ENCODE measurements at regions not wholly inside any gene's neighbourhood (a gene's known extent, or its start where the extent isn't known, plus 50 kb on each side); places are given as distances from the start of the nearest gene placed in this dataset.

GRCh38 chr13:63274772-63275171 lies 1859.1 kb upstream of the PCDH20 start:
- Histone ChIP-seq H3K4me2 (ENCODE audit: low read depth, low read length) (no peak overlapping the region), H3K79me2 (ENCODE audit: insufficient read depth, low read length) (no peaks in the 10 kb centered on the region), H3K27ac (ENCODE audit: extremely low read length, insufficient read depth, low read length) (no peak overlapping the region), H3K36me3 (replicated peaks in 1 of 2; ENCODE audit: control insufficient read depth in 1 of 2, insufficient read depth in 2 of 2, low read length in 2 of 2) (no peaks in the 10 kb centered on the region), H3K9ac (ENCODE audit: insufficient read depth, low read depth, low read length) (no peak overlapping the region), H3K27me3 (ENCODE audit: control insufficient read depth in 1 of 2, insufficient read depth in 2 of 2, low read length in 2 of 2) (no peaks in the 10 kb centered on the region), H3K4me3 (replicated peaks in 1 of 3; ENCODE audit: insufficient read depth in 1 of 3, low read depth in 2 of 3, low read length in 3 of 3) (no peak overlapping the region), H3K9me3 (ENCODE audit: low read length) (no peaks in the 10 kb centered on the region; the same call in 1 of the 2 replicates), H2AFZ (ENCODE audit: low read length) (no peak overlapping the region), H4K20me1 (ENCODE audit: insufficient read depth, low read length) (no peaks in the 10 kb centered on the region), H3K4me1 (ENCODE audit: insufficient read depth, low read length) (no peaks in the 10 kb centered on the region)
- no peak for FAIRE-seq
- CTCF ChIA-PET (ENCODE audit: low intra/inter-chr PET ratio, low total read pairs), result no interaction called here
- no peak for DNase-seq (ENCODE audit: low spot score)
- TF ChIP-seq ZNF296 (CRISPR knock-in tag; conservative IDR thresholded peaks at IDR 0.05), result no peak
- TF ChIP-seq MNT (IDR thresholded peaks at IDR 0.05), result peak; percentile 96
- ATAC-seq, result no peak
- no TSS peak for BruUV-seq (replicated peaks)
- in situ Hi-C loops (cut with HindIII; ENCODE audit: extremely low pct_ligation_motif_present, low pct_unique_long_range_greater_than_20kb), result no loop called here
- WGBS (ENCODE audit: low lambda C conversion rate), result 0% methylated on average over 1 of the region's 1 CpG
- intact Hi-C loops (cut with micrococcal nuclease; ENCODE audit: unreplicated experiment), result no loop called here
- POLR2A ChIA-PET, result no interaction called here

- Histone ChIP-seq H3K36me3 (replicated peaks in 1 of 2; ENCODE audit: control insufficient read depth in 1 of 2, insufficient read depth in 2 of 2, low read length in 2 of 2) (no peaks in the 10 kb centered on the region), H4K20me1 (ENCODE audit: insufficient read depth, low read length) (no peaks in the 10 kb centered on the region), H3K4me3 (replicated peaks in 1 of 3; ENCODE audit: insufficient read depth in 1 of 3, low read depth in 2 of 3, low read length in 3 of 3) (no peak overlapping the region), H3K27me3 (ENCODE audit: control insufficient read depth in 1 of 2, insufficient read depth in 2 of 2, low read length in 2 of 2) (no peaks in the 10 kb centered on the region), H3K4me2 (ENCODE audit: low read depth, low read length) (no peak overlapping the region), H3K4me1 (ENCODE audit: insufficient read depth, low read length) (no peaks in the 10 kb centered on the region), H3K9ac (ENCODE audit: insufficient read depth, low read depth, low read length) (no peak overlapping the region), H3K9me3 (ENCODE audit: low read length) (no peaks in the 10 kb centered on the region), H2AFZ (ENCODE audit: low read length) (no peak overlapping the region), H3K27ac (ENCODE audit: extremely low read length, insufficient read depth, low read length) (no peak overlapping the region), H3K79me2 (ENCODE audit: insufficient read depth, low read length) (no peaks in the 10 kb centered on the region)
- ATAC-seq (no peak), FAIRE-seq (no peak), DNase-seq (ENCODE audit: low spot score) (no peak)
- in situ Hi-C loops (cut with HindIII; ENCODE audit: extremely low pct_ligation_motif_present, low pct_unique_long_range_greater_than_20kb), result no loop called here
- 13% methylated on average over 7 of the region's 9 CpGs for WGBS (ENCODE audit: low lambda C conversion rate)
- CTCF ChIA-PET (ENCODE audit: low intra/inter-chr PET ratio, low total read pairs), result no interaction called here
- intact Hi-C loops (cut with micrococcal nuclease; ENCODE audit: unreplicated experiment), result no loop called here
- POLR2A ChIA-PET, result no interaction called here
- no TSS peak for BruUV-seq (replicated peaks)
- TF ChIP-seq ZNF484 (CRISPR knock-in tag; IDR thresholded peaks at IDR 0.05; ENCODE audit: borderline replicate concordance, low read depth) (no peak), ZNF775 (CRISPR knock-in tag; IDR thresholded peaks at IDR 0.05; ENCODE audit: borderline replicate concordance) (no peak), RFX3 (CRISPR knock-in tag; IDR thresholded peaks at IDR 0.05) (no peak), ZNF781 (CRISPR knock-in tag; IDR thresholded peaks at IDR 0.05; ENCODE audit: borderline replicate concordance, not compliant biosample characterization) (no peak), MNT (IDR thresholded peaks at IDR 0.05) (no peak), KAT8 (CRISPR knock-in tag; IDR thresholded peaks at IDR 0.05) (no peak), ZNF687 (CRISPR knock-in tag; IDR thresholded peaks at IDR 0.05) (no peak), NONO (IDR thresholded peaks at IDR 0.05) (no peak), NONO (CRISPR knock-in tag; conservative IDR thresholded peaks at IDR 0.05) (no peak)
Measured at GRCh38 chr13:63249411-63250187, 1834.0 kb upstream of the PCDH20 start.
